Panc1 (cell line): ENCODE measurements at regions not wholly inside any gene's neighbourhood (a gene's known extent, or its start where the extent isn't known, plus 50 kb on each side); places are given as distances from the start of the nearest gene placed in this dataset.

Source experiments
- CTCF ChIP-seq: fragments of 450-650 bp; IDR thresholded peaks from 2 replicates; pipeline ENCODE4 v1.5.1; 2017; ENCODE audit warnings: mild to moderate bottlenecking
- POLR2AphosphoS5 ChIP-seq: IDR thresholded peaks from 2 replicates; pipeline ENCODE4 v1.6.1; 2012; ENCODE audit warnings: mild to moderate bottlenecking, low read depth, low read length, moderate library complexity

- TF ChIP-seq CTCF = no peak
- no peak for TF ChIP-seq POLR2AphosphoS5
These were observed 366.2 kb downstream of the FBXW7 start for GRCh38 chr4:152169683-152170082.
